ENCODE measurements at regions not wholly inside any gene's neighbourhood (a gene's known extent, or its start where the extent isn't known, plus 50 kb on each side); places are given as distances from the start of the nearest gene placed in this dataset.

DNA sequence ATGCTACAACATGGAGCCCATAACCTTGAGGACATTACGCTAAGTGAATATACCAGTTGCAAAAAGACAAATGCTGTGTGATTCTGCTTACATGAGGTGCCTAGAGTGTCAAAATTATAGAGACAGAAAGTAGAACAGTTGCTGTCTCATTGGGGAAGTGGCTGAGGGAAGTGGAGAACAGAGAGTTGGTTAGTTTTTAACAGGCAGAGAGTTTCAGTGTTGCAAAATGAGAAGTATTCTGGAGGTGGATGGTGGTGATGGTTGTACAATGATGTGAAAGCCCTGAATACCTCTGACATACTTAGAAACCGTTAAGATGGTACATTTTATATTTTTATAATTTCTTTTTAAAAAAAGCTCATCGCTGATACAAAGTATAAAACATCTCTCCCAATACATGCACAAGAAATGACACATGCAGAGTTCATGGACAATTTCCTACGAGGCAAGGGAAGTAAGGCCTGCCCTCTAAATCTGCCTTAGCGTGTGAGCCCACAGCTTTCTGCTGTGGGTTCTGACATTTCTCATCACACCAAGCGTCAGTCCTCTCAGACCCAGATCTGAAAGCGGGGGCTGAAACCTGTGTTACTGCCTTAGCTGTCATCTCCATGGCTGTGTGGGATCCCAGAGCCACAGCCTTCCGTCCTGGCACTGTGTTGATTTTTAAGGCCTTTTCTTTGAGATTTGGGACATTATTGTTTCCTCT, 126.0 kb downstream of the RNASET2 start:
- TF ChIP-seq POLR2A (IDR thresholded peaks at IDR 0.05) (no peak), POLR2AphosphoS5 (IDR thresholded peaks at IDR 0.05) (no peak)
- TF ChIP-seq, protein P1, sequence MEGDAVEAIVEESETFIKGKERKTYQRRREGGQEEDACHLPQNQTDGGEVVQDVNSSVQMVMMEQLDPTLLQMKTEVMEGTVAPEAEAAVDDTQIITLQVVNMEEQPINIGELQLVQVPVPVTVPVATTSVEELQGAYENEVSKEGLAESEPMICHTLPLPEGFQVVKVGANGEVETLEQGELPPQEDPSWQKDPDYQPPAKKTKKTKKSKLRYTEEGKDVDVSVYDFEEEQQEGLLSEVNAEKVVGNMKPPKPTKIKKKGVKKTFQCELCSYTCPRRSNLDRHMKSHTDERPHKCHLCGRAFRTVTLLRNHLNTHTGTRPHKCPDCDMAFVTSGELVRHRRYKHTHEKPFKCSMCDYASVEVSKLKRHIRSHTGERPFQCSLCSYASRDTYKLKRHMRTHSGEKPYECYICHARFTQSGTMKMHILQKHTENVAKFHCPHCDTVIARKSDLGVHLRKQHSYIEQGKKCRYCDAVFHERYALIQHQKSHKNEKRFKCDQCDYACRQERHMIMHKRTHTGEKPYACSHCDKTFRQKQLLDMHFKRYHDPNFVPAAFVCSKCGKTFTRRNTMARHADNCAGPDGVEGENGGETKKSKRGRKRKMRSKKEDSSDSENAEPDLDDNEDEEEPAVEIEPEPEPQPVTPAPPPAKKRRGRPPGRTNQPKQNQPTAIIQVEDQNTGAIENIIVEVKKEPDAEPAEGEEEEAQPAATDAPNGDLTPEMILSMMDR (IDR thresholded peaks at IDR 0.05), result no peak
